ENCODE measurements at regions not wholly inside any gene's neighbourhood (a gene's known extent, or its start where the extent isn't known, plus 50 kb on each side); places are given as distances from the start of the nearest gene placed in this dataset.

GRCh38 chr11:59291228-59291627 lies 67.5 kb upstream of the OR5AN1 start:
- H3K4me1 ChIP-seq (ENCODE audit: insufficient read depth, low read length), result no peaks in the 10 kb centered on the region
- ChIA-PET CTCF (no interaction called here), POLR2A (no interaction called here)
- DNase-seq (no peak), ATAC-seq (ENCODE audit: poor library complexity) (no peak)
- intact Hi-C loops (cut with DNase I, micrococcal nuclease), result no loop called here
- H3K36me3 Mint-ChIP-seq (ENCODE audit: low read depth), result no peaks in the 10 kb centered on the region
- H3K4me3 ChIP-seq (ENCODE audit: low read length), result no peak overlapping the region
- H3K27me3 Mint-ChIP-seq, result peaks cover 13% of the 10 kb centered on the region
- no peak overlapping the region for H3K27ac Mint-ChIP-seq
- H3K9me3 ChIP-seq (ENCODE audit: control insufficient read depth in 1 of 2, insufficient read depth in 1 of 2, low read length in 2 of 2), result no peaks in the 10 kb centered on the region
- H3K4me3 Mint-ChIP-seq, result no peak overlapping the region
- H3K27ac ChIP-seq (ENCODE audit: low read depth in 1 of 2, low read length in 2 of 2), result no peak overlapping the region
- peaks cover 0 to 2% of the 10 kb centered on the region in 2 experiments for H3K27me3 ChIP-seq (ENCODE audit: control insufficient read depth in 1 of 2, insufficient read depth in 2 of 2, low read length in 2 of 2)
- H3K36me3 ChIP-seq (ENCODE audit: insufficient read depth, low read length), result no peaks in the 10 kb centered on the region
- no peaks in the 10 kb centered on the region for H3K9me3 Mint-ChIP-seq
- TF ChIP-seq CTCF (IDR thresholded peaks at IDR 0.05), result no peak
- H3K4me1 Mint-ChIP-seq (ENCODE audit: low read depth), result no peaks in the 10 kb centered on the region

GRCh38 chr11:59289356-59290181 lies 69.1 kb upstream of the OR5AN1 start:
- H3K4me1 ChIP-seq (ENCODE audit: insufficient read depth, low read length), result peaks cover 2% of the 10 kb centered on the region
- no peak for ATAC-seq (ENCODE audit: poor library complexity)
- DNase-seq, result no peak
- Mint-ChIP-seq H3K4me3 (no peak overlapping the region), H3K36me3 (ENCODE audit: low read depth) (no peaks in the 10 kb centered on the region), H3K27me3 (peaks cover 11% of the 10 kb centered on the region), H3K9me3 (no peaks in the 10 kb centered on the region), H3K4me1 (ENCODE audit: low read depth) (peaks cover 3% of the 10 kb centered on the region), H3K27ac (no peak overlapping the region)
- no peaks in the 10 kb centered on the region for H3K9me3 ChIP-seq (ENCODE audit: control insufficient read depth in 1 of 2, insufficient read depth in 1 of 2, low read length in 2 of 2)
- TF ChIP-seq CTCF (IDR thresholded peaks at IDR 0.05), result no peak
- no peaks in the 10 kb centered on the region for H3K27me3 ChIP-seq (ENCODE audit: control insufficient read depth in 1 of 2, insufficient read depth in 2 of 2, low read length in 2 of 2)
- H3K4me3 ChIP-seq (ENCODE audit: low read length), result no peak overlapping the region
- ChIA-PET CTCF (no interaction called here), POLR2A (no interaction called here)
- H3K27ac ChIP-seq (ENCODE audit: low read depth in 1 of 2, low read length in 2 of 2), result no peak overlapping the region
- H3K36me3 ChIP-seq (ENCODE audit: insufficient read depth, low read length), result no peaks in the 10 kb centered on the region
- intact Hi-C loops (cut with DNase I, micrococcal nuclease), result loop anchor here in 1 of 2 experiments (10.0 kb wide), 2 partner anchors 195 to 235 kb away; no protein-coding TSS in a partner anchor

- ATAC-seq (ENCODE audit: poor library complexity) (no peak), DNase-seq (no peak)
- Histone ChIP-seq H3K36me3 (ENCODE audit: insufficient read depth, low read length) (no peaks in the 10 kb centered on the region), H3K9me3 (ENCODE audit: control insufficient read depth in 1 of 2, insufficient read depth in 1 of 2, low read length in 2 of 2) (no peaks in the 10 kb centered on the region), H3K27me3 (ENCODE audit: control insufficient read depth in 1 of 2, insufficient read depth in 2 of 2, low read length in 2 of 2) (no peaks in the 10 kb centered on the region), H3K27ac (ENCODE audit: low read depth in 1 of 2, low read length in 2 of 2) (no peak overlapping the region), H3K4me3 (ENCODE audit: low read length) (no peak overlapping the region), H3K4me1 (ENCODE audit: insufficient read depth, low read length) (peaks cover 15% of the 10 kb centered on the region)
- Mint-ChIP-seq H3K9me3 (no peaks in the 10 kb centered on the region), H3K36me3 (ENCODE audit: low read depth) (no peaks in the 10 kb centered on the region), H3K4me3 (no peak overlapping the region), H3K4me1 (ENCODE audit: low read depth) (peaks cover 18% of the 10 kb centered on the region), H3K27me3 (peaks cover 5% of the 10 kb centered on the region), H3K27ac (no peak overlapping the region)
- intact Hi-C loops (cut with DNase I, micrococcal nuclease), result loop anchor here in 1 of 2 experiments (10.0 kb wide), 2 partner anchors 191 to 231 kb away; no protein-coding TSS in a partner anchor
- no peak for TF ChIP-seq CTCF (IDR thresholded peaks at IDR 0.05)
- CTCF ChIA-PET, result interaction anchor here (1.2 kb wide), 1 partner anchor 115 kb away, joined by 3 read pairs; no protein-coding TSS in a partner anchor
- POLR2A ChIA-PET, result no interaction called here
Measured at GRCh38 chr11:59285716-59286260, 72.9 kb upstream of the OR5AN1 start.
